HCT116 (cell line): ENCODE measurements at regions not wholly inside any gene's neighbourhood (a gene's known extent, or its start where the extent isn't known, plus 50 kb on each side); places are given as distances from the start of the nearest gene placed in this dataset.

Source experiments
- ATAC-seq: fragments of 200-7000 bp; cut with Tn5 transposase; 2 replicates; pipeline ENCODE4 v1.9.1; 2020; ENCODE audit warnings: mild to moderate bottlenecking, moderate library complexity
- BruUV-seq: library from RNA; stranded (reverse); fragments of 400-500 nt; replicated peaks from 2 replicates; lab custom pipeline; 2021; lab: Mats Ljungman, UMichigan
- CTCF ChIA-PET: fragments of 300-600 bp; sonication (Branson Sonifier 250); formaldehyde crosslinking; loops from one replicate; lab custom pipeline; 2021; ENCODE audit warnings: antibody characterized with exemption; lab: Charles Lee
- POLR2A ChIA-PET: fragments of 300-600, 350-600 bp; sonication (Branson Sonifier 250); formaldehyde crosslinking; loops from one replicate; lab custom pipeline; 2021; ENCODE audit warnings: antibody characterized with exemption; lab: Charles Lee
- RAD21 ChIA-PET, 2 experiments: fragments of 300-600 bp; sonication (Branson Sonifier 250); formaldehyde crosslinking; loops; one replicate each; lab custom pipeline; 2023; ENCODE audit warnings: low total read pairs in 2 of 2; ENCODE audit not compliant: uncharacterized antibody in 2 of 2, unreplicated experiment in 2 of 2, low non-redundant PET in 1 of 2; lab: Charles Lee
- DNase-seq: peaks from one replicate; pipeline ENCODE4 v3.0.0-alpha.2; 2010; ENCODE audit warnings: low read depth, low spot score
- H2AFZ ChIP-seq: fragments of 200-600 bp; shearing (Covaris generic), sonication (generic); 2 replicates; pipeline ENCODE4 v1.6.1; 2017; ENCODE audit warnings: low read depth, mixed run types, mixed read lengths, antibody characterized with exemption, low read length; ENCODE audit not compliant: poor library complexity, severe bottlenecking
- H3K27ac ChIP-seq: 2 replicates; pipeline ENCODE4 v1.5.1; 2012; ENCODE audit warnings: low read depth, low read length
- H3K27me3 ChIP-seq: fragments of 200-600 bp; sonication (generic); 2 replicates; pipeline ENCODE4 v1.6.1; 2016; ENCODE audit warnings: mixed run types, low read length, mixed read lengths; ENCODE audit not compliant: insufficient read depth
- H3K36me3 ChIP-seq, 2 experiments: fragments of 200-500 bp in 1 of 2; fragments of 200-600 bp in 1 of 2; sonication (Bioruptor generic) in 1 of 2; sonication (generic) in 1 of 2; 2 replicates each; pipeline versions ENCODE4 v1.5.1 to v1.6.1; 2014 to 2016; ENCODE audit warnings: low read length in 2 of 2, inconsistent platforms in 1 of 2, mixed read lengths in 1 of 2, mixed run types in 1 of 2; ENCODE audit not compliant: insufficient read depth in 2 of 2, control insufficient read depth in 1 of 2
- H3K4me1 ChIP-seq, 2 experiments: fragments of 200-600 bp in 1 of 2; sonication (generic) in 1 of 2; 2 replicates each; pipeline versions ENCODE4 v1.5.1 to v1.6.1; 2012 to 2017; ENCODE audit warnings: low read length in 2 of 2, inconsistent platforms in 1 of 2, mild to moderate bottlenecking in 1 of 2, mixed read lengths in 1 of 2, mixed run types in 1 of 2, moderate library complexity in 1 of 2; ENCODE audit not compliant: insufficient read depth in 2 of 2, control insufficient read depth in 1 of 2
- H3K4me2 ChIP-seq: fragments of 200-600 bp; sonication (generic); 2 replicates; pipeline ENCODE4 v1.6.1; 2017; ENCODE audit warnings: mixed run types, low read length, mixed read lengths
- H3K4me3 ChIP-seq, 2 experiments: fragments of 200-600 bp in 1 of 2; sonication (generic) in 1 of 2; replicated peaks in 1 of 2; 2 replicates each; pipeline ENCODE4 v1.5.1; 2011 to 2016; ENCODE audit warnings: low read length in 2 of 2, control low read depth in 1 of 2, low read depth in 1 of 2, mild to moderate bottlenecking in 1 of 2, mixed read lengths in 1 of 2, mixed run types in 1 of 2
- H3K79me2 ChIP-seq: fragments of 200-600 bp; sonication (generic); 2 replicates; pipeline ENCODE4 v1.6.1; 2017; ENCODE audit warnings: mild to moderate bottlenecking, mixed run types, low read length, moderate library complexity, mixed read lengths; ENCODE audit not compliant: insufficient read depth
- H3K9ac ChIP-seq: fragments of 200-600 bp; sonication (generic); 2 replicates; pipeline ENCODE4 v1.6.1; 2016; ENCODE audit warnings: low read length, mixed read lengths
- H3K9me2 ChIP-seq: fragments of 200-600 bp; sonication (generic), shearing (Covaris generic); 2 replicates; pipeline ENCODE4 v1.6.1; 2017; ENCODE audit warnings: mixed run types, mild to moderate bottlenecking, moderate library complexity; ENCODE audit not compliant: insufficient read depth
- H3K9me3 ChIP-seq, 2 experiments: fragments of 200-500 bp in 1 of 2; fragments of 200-600 bp in 1 of 2; sonication (Bioruptor generic) in 1 of 2; sonication (generic) in 1 of 2; 2 replicates each; pipeline ENCODE4 v1.6.1; 2014 to 2017; ENCODE audit warnings: low read length in 2 of 2, mixed read lengths in 2 of 2, inconsistent platforms in 1 of 2, low read depth in 1 of 2, mild to moderate bottlenecking in 1 of 2, mixed run types in 1 of 2, moderate library complexity in 1 of 2; ENCODE audit not compliant: control insufficient read depth in 1 of 2, insufficient read depth in 1 of 2
- H4K20me1 ChIP-seq: fragments of 200-600 bp; sonication (generic), shearing (Covaris generic); 2 replicates; pipeline ENCODE4 v1.6.1; 2017; ENCODE audit warnings: mixed run types, mild to moderate bottlenecking, moderate library complexity; ENCODE audit not compliant: insufficient read depth
- ATF3 ChIP-seq: IDR thresholded peaks from 2 replicates; pipeline ENCODE4 v1.6.1; 2012
- CEBPB ChIP-seq: IDR thresholded peaks from 2 replicates; pipeline ENCODE4 v1.6.1; 2012; ENCODE audit warnings: low read depth
- EGR1 ChIP-seq: IDR thresholded peaks from 2 replicates; pipeline ENCODE4 v1.6.1; 2012; ENCODE audit warnings: low read depth
- ELF1 ChIP-seq: IDR thresholded peaks from 2 replicates; pipeline ENCODE4 v1.6.1; 2012; ENCODE audit warnings: low read depth, borderline replicate concordance
- EZH2phosphoT487 ChIP-seq: fragments of 200-600 bp; IDR thresholded peaks from 2 replicates; pipeline ENCODE4 v1.6.1; 2018; ENCODE audit warnings: antibody characterized with exemption, borderline replicate concordance
- JUND ChIP-seq: IDR thresholded peaks from 2 replicates; pipeline ENCODE4 v1.6.1; 2012
- POLR2AphosphoS5 ChIP-seq: IDR thresholded peaks from 2 replicates; pipeline ENCODE4 v1.6.1; 2011; ENCODE audit warnings: mild to moderate bottlenecking, low read depth, low read length, moderate library complexity
- RAD21 ChIP-seq: IDR thresholded peaks from 2 replicates; pipeline ENCODE4 v1.6.1; 2012; ENCODE audit warnings: low read depth, mild to moderate bottlenecking
- SIN3A ChIP-seq: IDR thresholded peaks from 2 replicates; pipeline ENCODE4 v1.6.1; 2012; ENCODE audit warnings: low read depth
- SP1 ChIP-seq: IDR thresholded peaks from 2 replicates; pipeline ENCODE4 v1.6.1; 2012; ENCODE audit warnings: low read depth
- SRF ChIP-seq: IDR thresholded peaks from 2 replicates; pipeline ENCODE4 v1.6.1; 2012; ENCODE audit warnings: low read depth
- TCF7L2 ChIP-seq: IDR thresholded peaks from 2 replicates; pipeline ENCODE4 v1.7.0; 2011; ENCODE audit warnings: borderline replicate concordance, inconsistent platforms; ENCODE audit not compliant: insufficient read depth, insufficient read length; ENCODE audit errors: extremely low read depth
- YY1 ChIP-seq: IDR thresholded peaks from 2 replicates; pipeline ENCODE4 v1.6.1; 2011; ENCODE audit warnings: low read length, low read depth, moderate library complexity, mild to moderate bottlenecking; ENCODE audit not compliant: insufficient replicate concordance; ENCODE audit errors: extremely low read depth
- ZNF274 ChIP-seq: fragments of 200-500 bp; sonication (Bioruptor generic); IDR thresholded peaks from 2 replicates; pipeline ENCODE4 v1.6.1; 2014; ENCODE audit warnings: mild to moderate bottlenecking, low read depth, low read length, inconsistent platforms
- intact Hi-C: fragments of 100-400 bp; cut with micrococcal nuclease; formaldehyde crosslinking; loops from 2 replicates; pipeline ENCODE4 v1.10.0; 2022
- TF ChIP-seq, protein P1 (sequence below): IDR thresholded peaks from 2 replicates; pipeline ENCODE4 v1.6.1; 2011; ENCODE audit warnings: mild to moderate bottlenecking, low read length, moderate library complexity; ENCODE audit not compliant: insufficient replicate concordance; ENCODE audit errors: extremely low read depth

DNA sequence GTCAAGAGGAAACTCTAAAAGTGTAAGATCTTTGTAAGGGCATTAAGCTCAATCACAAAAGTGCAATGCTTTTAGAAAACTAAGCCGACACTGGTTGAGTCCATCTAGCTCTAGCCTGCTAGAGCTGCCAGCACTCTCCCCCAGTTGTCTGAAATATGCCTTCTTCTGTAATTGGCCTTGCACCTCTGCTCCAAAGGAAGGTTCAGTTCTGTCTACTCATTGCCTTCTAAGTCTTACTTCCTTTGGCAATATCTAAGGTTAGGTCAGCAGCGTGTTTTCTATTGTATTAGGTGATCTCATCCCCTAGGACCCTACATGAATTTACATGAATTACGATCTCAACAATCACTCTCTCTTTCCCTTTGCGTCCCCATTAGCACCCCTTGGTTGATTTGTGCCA is 378.6 kb downstream of the CBLN4 start (continued):
- no peak for TF ChIP-seq ATF3
- TF ChIP-seq, protein P1, sequence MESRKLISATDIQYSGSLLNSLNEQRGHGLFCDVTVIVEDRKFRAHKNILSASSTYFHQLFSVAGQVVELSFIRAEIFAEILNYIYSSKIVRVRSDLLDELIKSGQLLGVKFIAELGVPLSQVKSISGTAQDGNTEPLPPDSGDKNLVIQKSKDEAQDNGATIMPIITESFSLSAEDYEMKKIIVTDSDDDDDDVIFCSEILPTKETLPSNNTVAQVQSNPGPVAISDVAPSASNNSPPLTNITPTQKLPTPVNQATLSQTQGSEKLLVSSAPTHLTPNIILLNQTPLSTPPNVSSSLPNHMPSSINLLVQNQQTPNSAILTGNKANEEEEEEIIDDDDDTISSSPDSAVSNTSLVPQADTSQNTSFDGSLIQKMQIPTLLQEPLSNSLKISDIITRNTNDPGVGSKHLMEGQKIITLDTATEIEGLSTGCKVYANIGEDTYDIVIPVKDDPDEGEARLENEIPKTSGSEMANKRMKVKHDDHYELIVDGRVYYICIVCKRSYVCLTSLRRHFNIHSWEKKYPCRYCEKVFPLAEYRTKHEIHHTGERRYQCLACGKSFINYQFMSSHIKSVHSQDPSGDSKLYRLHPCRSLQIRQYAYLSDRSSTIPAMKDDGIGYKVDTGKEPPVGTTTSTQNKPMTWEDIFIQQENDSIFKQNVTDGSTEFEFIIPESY, result no peak
- no peak for TF ChIP-seq TCF7L2
- TF ChIP-seq SIN3A, result no peak
- TF ChIP-seq, all 23 proteins: peak for 0

- Histone ChIP-seq H3K36me3 (no peaks in the 10 kb centered on the region), H2AFZ (no peak overlapping the region), H3K9ac (no peak overlapping the region), H3K9me3 (peaks cover 15 to 24% of the 10 kb centered on the region in 2 experiments; a peak in 3 of 4 replicates), H3K27ac (no peak overlapping the region), H3K4me1 (no peaks in the 10 kb centered on the region), H3K4me3 (no peak overlapping the region), H3K9me2 (no peaks in the 10 kb centered on the region), H3K4me2 (no peak overlapping the region), H4K20me1 (no peaks in the 10 kb centered on the region), H3K27me3 (no peaks in the 10 kb centered on the region), H3K79me2 (no peaks in the 10 kb centered on the region)
- ChIA-PET POLR2A (no interaction called here), CTCF (no interaction called here), RAD21 (no interaction called here)
- ATAC-seq, result no peak
- BruUV-seq, result no TSS peak
- no peak for DNase-seq
- TF ChIP-seq JUND, result no peak
- TF ChIP-seq SIN3A, result no peak
- intact Hi-C loops, result no loop called here
Observed at GRCh38 chr20:55616367-55616766, 389.0 kb downstream of the CBLN4 start.

DNA sequence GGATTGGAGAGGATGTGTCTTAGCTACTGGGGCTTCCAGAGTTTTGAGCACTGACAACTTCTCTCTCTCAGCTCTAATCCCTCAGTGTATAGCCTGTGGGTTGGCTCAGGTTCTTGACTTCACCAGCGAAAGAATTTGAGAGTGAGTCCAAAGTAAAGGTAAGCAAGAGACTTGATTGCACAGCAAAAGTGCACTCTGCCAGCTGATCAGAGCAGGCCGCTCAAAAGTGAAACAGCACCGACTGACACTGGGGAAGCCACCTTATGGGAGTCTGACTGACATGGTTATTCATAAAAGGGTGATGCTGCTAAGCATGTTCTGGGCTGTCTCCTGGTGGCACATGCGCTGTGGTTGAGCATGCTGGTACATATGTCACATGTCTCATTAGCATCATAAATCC is 389.5 kb downstream of the CBLN4 start:
- H2AFZ ChIP-seq, result no peak overlapping the region
- H3K36me3 ChIP-seq, result no peaks in the 10 kb centered on the region
- no peak overlapping the region for H3K27ac ChIP-seq
- H4K20me1 ChIP-seq, result no peaks in the 10 kb centered on the region
- H3K4me3 ChIP-seq, result no peak overlapping the region
- H3K4me1 ChIP-seq, result no peaks in the 10 kb centered on the region
- H3K79me2 ChIP-seq, result no peaks in the 10 kb centered on the region
- ChIA-PET RAD21 (no interaction called here), CTCF (no interaction called here), POLR2A (no interaction called here)
- no peak for DNase-seq
- no peak overlapping the region for H3K4me2 ChIP-seq
- intact Hi-C loops, result no loop called here
- no peaks in the 10 kb centered on the region for H3K27me3 ChIP-seq
- no peak overlapping the region for H3K9ac ChIP-seq
- no peaks in the 10 kb centered on the region for H3K9me2 ChIP-seq
- ATAC-seq, result no peak
- H3K9me3 ChIP-seq, result peaks cover 19 to 24% of the 10 kb centered on the region in 2 experiments; a peak in 3 of 4 replicates
- BruUV-seq, result no TSS peak
- TF ChIP-seq YY1, result no peak
- no peak for TF ChIP-seq CEBPB
- TF ChIP-seq EGR1, result no peak
- no peak for TF ChIP-seq EZH2phosphoT487
- TF ChIP-seq RAD21, result no peak
- no peak for TF ChIP-seq ZNF274
- no peak for TF ChIP-seq TCF7L2
- no peak for TF ChIP-seq JUND
- no peak for TF ChIP-seq POLR2AphosphoS5
- no peak for TF ChIP-seq SIN3A
- TF ChIP-seq ELF1, result no peak
- no peak for TF ChIP-seq SRF
- no peak for TF ChIP-seq SP1
